GM12878 (cell line): ENCODE measurements at regions not wholly inside any gene's neighbourhood (a gene's known extent, or its start where the extent isn't known, plus 50 kb on each side); places are given as distances from the start of the nearest gene placed in this dataset.

ENCODE experiments used
- ATAC-seq: fragments of 200-7000 bp; cut with Tn5 transposase; 3 replicates; pipeline ENCODE4 v1.9.1; 2020; ENCODE audit warnings: mild to moderate bottlenecking, moderate library complexity
- BruUV-seq: library from RNA; stranded (reverse); fragments of 400-500 nt; replicated peaks from 2 replicates; lab custom pipeline; 2021; lab: Mats Ljungman, UMichigan
- CTCF ChIA-PET: fragments of 300-600 bp; sonication (Branson Sonifier 250); formaldehyde crosslinking; extraction: SDS; loops from one replicate; lab custom pipeline; 2021; ENCODE audit warnings: inconsistent platforms; lab: Yijun Ruan, JAX
- POLR2A ChIA-PET: fragments of 350-600 bp; formaldehyde crosslinking; extraction: SDS; loops from one replicate; lab custom pipeline; 2021; ENCODE audit warnings: inconsistent platforms; lab: Charles Lee
- RAD21 ChIA-PET: fragments of 300-600 bp; sonication (Branson Sonifier 250); formaldehyde crosslinking; loops from one replicate; lab custom pipeline; 2023; ENCODE audit warnings: antibody characterized with exemption; ENCODE audit not compliant: unreplicated experiment; lab: Charles Lee
- SMC1A ChIA-PET: fragments of 300-600 bp; sonication (Branson Sonifier 250); formaldehyde crosslinking; loops from one replicate; lab custom pipeline; 2023; ENCODE audit not compliant: unreplicated experiment, uncharacterized antibody; lab: Charles Lee
- DNase-seq: peaks from one replicate; pipeline ENCODE4 v3.0.0-alpha.2; 2011; ENCODE audit warnings: low read depth, low spot score
- FAIRE-seq: peaks from 3 replicates; lab custom pipeline; 2011; peaks lifted over from hg19 to GRCh38; lab: Jason Lieb, UNC
- H2AFZ ChIP-seq: 2 replicates; pipeline ENCODE4 v1.6.0; 2011; ENCODE audit warnings: low read depth, low read length, control low read depth; ENCODE audit not compliant: control insufficient read depth
- H3K27ac ChIP-seq: 2 replicates; pipeline ENCODE4 v1.5.1; 2011; ENCODE audit warnings: control low read depth; ENCODE audit not compliant: control insufficient read depth, insufficient read depth
- H3K27me3 ChIP-seq, 2 experiments: replicated peaks in 1 of 2; 2 replicates each; pipeline versions ENCODE4 v1.6.0 to v1.6.1; 2011; ENCODE audit warnings: low read length in 1 of 2; ENCODE audit not compliant: control insufficient read depth in 2 of 2, insufficient read depth in 2 of 2
- H3K36me3 ChIP-seq, 2 experiments: 2 replicates each; pipeline ENCODE4 v1.5.1; 2011; ENCODE audit warnings: low read length in 1 of 2; ENCODE audit not compliant: control insufficient read depth in 2 of 2, insufficient read depth in 2 of 2
- H3K4me1 ChIP-seq: 2 replicates; pipeline ENCODE4 v1.6.1; 2011; ENCODE audit warnings: mild to moderate bottlenecking, low read length, moderate library complexity, mixed read lengths; ENCODE audit not compliant: control insufficient read depth, insufficient read depth
- H3K4me2 ChIP-seq: 2 replicates; pipeline ENCODE4 v1.6.0; 2011; ENCODE audit warnings: control low read depth; ENCODE audit not compliant: control insufficient read depth, insufficient read depth
- H3K4me3 ChIP-seq: fragments of 200-600 bp; sonication (generic); 2 replicates; pipeline ENCODE4 v1.5.1; 2016
- H3K79me2 ChIP-seq: 2 replicates; pipeline ENCODE4 v1.6.0; 2011; ENCODE audit warnings: low read length; ENCODE audit not compliant: control insufficient read depth, insufficient read depth
- H3K9ac ChIP-seq: 2 replicates; pipeline ENCODE4 v1.8.0; 2011; ENCODE audit warnings: low read length, control low read depth, mixed read lengths; ENCODE audit not compliant: control insufficient read depth, insufficient read depth
- H3K9me3 ChIP-seq: replicated peaks from 3 replicates; pipeline ENCODE4 v1.5.1; 2011; ENCODE audit warnings: mild to moderate bottlenecking, low read length; ENCODE audit not compliant: control insufficient read depth, insufficient read depth
- H4K20me1 ChIP-seq: 2 replicates; pipeline ENCODE4 v1.6.0; 2011; ENCODE audit not compliant: control insufficient read depth, insufficient read depth
- BHLHE40 ChIP-seq, 2 experiments: fragments of 450-650 bp in 1 of 2; IDR thresholded peaks; 2 replicates each; pipeline ENCODE4 v1.6.1; 2011 to 2017; ENCODE audit warnings: low read depth in 2 of 2, borderline replicate concordance in 1 of 2, improper control_type of control experiment in 1 of 2, low read length in 1 of 2, mild to moderate bottlenecking in 1 of 2
- BRCA1 ChIP-seq: IDR thresholded peaks from 2 replicates; pipeline ENCODE4 v1.6.1; 2011; ENCODE audit warnings: low read depth, low read length, improper control_type of control experiment
- CBX5 ChIP-seq: sonication (generic); IDR thresholded peaks from 2 replicates; pipeline ENCODE4 v1.6.1; 2016; ENCODE audit warnings: low read depth, moderate library complexity, mild to moderate bottlenecking, inconsistent platforms
- FOXM1 ChIP-seq: IDR thresholded peaks from 2 replicates; pipeline ENCODE4 v1.6.1; 2012; ENCODE audit warnings: low read depth, mild to moderate bottlenecking, inconsistent platforms, low read length, moderate library complexity
- HCFC1 ChIP-seq: fragments of 150-350 bp; IDR thresholded peaks from 2 replicates; pipeline ENCODE4 v1.6.1; 2014; ENCODE audit warnings: low read length
- HDGF ChIP-seq: fragments of 450-650 bp; IDR thresholded peaks from 2 replicates; pipeline ENCODE4 v1.6.1; 2016; ENCODE audit warnings: antibody characterized with exemption
- KAT2A ChIP-seq: conservative IDR thresholded peaks from 2 replicates; pipeline ENCODE4 v1.6.1; 2011; ENCODE audit warnings: low read depth, low read length; ENCODE audit not compliant: control insufficient read depth
- KLF5 ChIP-seq: fragments of 450-650 bp; IDR thresholded peaks from 2 replicates; pipeline ENCODE4 v1.6.1; 2014; ENCODE audit warnings: mild to moderate bottlenecking; ENCODE audit not compliant: partially characterized antibody
- NFIC ChIP-seq: IDR thresholded peaks from 2 replicates; pipeline ENCODE4 v1.6.1; 2012; ENCODE audit warnings: low read depth, mild to moderate bottlenecking, inconsistent platforms, low read length, moderate library complexity
- SIN3A ChIP-seq: IDR thresholded peaks from 2 replicates; pipeline ENCODE4 v1.6.1; 2012; ENCODE audit warnings: low read depth, low read length, improper control_type of control experiment
- SP1 ChIP-seq: IDR thresholded peaks from one replicate; pipeline ENCODE4 v1.6.1; 2011; ENCODE audit warnings: low read depth, low read length
- SUPT20H ChIP-seq: IDR thresholded peaks from 2 replicates; pipeline ENCODE4 v1.6.1; 2011; ENCODE audit warnings: low read depth, mild to moderate bottlenecking, low read length, moderate library complexity, borderline replicate concordance; ENCODE audit not compliant: control insufficient read depth
- TCF12 ChIP-seq: IDR thresholded peaks from 2 replicates; pipeline ENCODE4 v1.6.1; 2011; ENCODE audit warnings: low read depth, mild to moderate bottlenecking, low read length
- TCF7 ChIP-seq: IDR thresholded peaks from 2 replicates; pipeline ENCODE4 v1.6.1; 2014; ENCODE audit warnings: antibody characterized with exemption, borderline replicate concordance
- WRNIP1 ChIP-seq: IDR thresholded peaks from 2 replicates; pipeline ENCODE4 v1.6.1; 2011; ENCODE audit warnings: low read depth, low read length, improper control_type of control experiment, borderline replicate concordance
- YY1 ChIP-seq: IDR thresholded peaks from 2 replicates; pipeline ENCODE4 v1.6.1; 2011; ENCODE audit warnings: low read depth, mild to moderate bottlenecking, low read length
- ZBTB11 ChIP-seq: fragments of 450-650 bp; formaldehyde crosslinking; IDR thresholded peaks from 2 replicates; pipeline ENCODE4 v1.5.0; 2022; ENCODE audit warnings: mild to moderate bottlenecking, missing genetic modification characterization
- WGBS: methylation state at CpG from one replicate; pipeline ENCODE4 v1.1.6; 2016; ENCODE audit warnings: low lambda C conversion rate; ENCODE audit not compliant: insufficient replicate concordance, insufficient coverage; ENCODE audit errors: missing lambda C conversion rate; 5-methylcytosine and 5-hydroxymethylcytosine counted together
- in situ Hi-C: fragments of 300-500 bp; cut with MboI; formaldehyde crosslinking; loops from 9 replicates; pipeline ENCODE4 v1.14.3; 2018; ENCODE audit warnings: mixed read lengths
- intact Hi-C: fragments of 100-400 bp; cut with micrococcal nuclease; formaldehyde crosslinking; loops from one replicate; pipeline ENCODE4 v1.14.2; 2022; ENCODE audit not compliant: unreplicated experiment
- TF ChIP-seq, protein P1 (sequence below): fragments of 450-650 bp; IDR thresholded peaks from 2 replicates; pipeline ENCODE4 v1.6.1; 2017; ENCODE audit warnings: mild to moderate bottlenecking, moderate library complexity

GRCh38 chr1:2967329-2967725 is 53.9 kb upstream of the ACTRT2 start:
- H3K36me3 ChIP-seq: no peaks in the 10 kb centered on the region
- H3K79me2 ChIP-seq: no peaks in the 10 kb centered on the region
- H2AFZ ChIP-seq: no peak overlapping the region
- H4K20me1 ChIP-seq: no peaks in the 10 kb centered on the region
- no peak overlapping the region for H3K4me2 ChIP-seq
- H3K9ac ChIP-seq: no peak overlapping the region
- ChIA-PET SMC1A (no interaction called here), POLR2A (no interaction called here), RAD21 (no interaction called here)
- 59% methylated on average over 8 of the region's 15 CpGs for WGBS
- intact Hi-C loops: no loop called here
- no peaks in the 10 kb centered on the region; the same call in 2 of the 3 replicates for H3K9me3 ChIP-seq
- no peak overlapping the region for H3K27ac ChIP-seq
- H3K4me3 ChIP-seq: no peak overlapping the region
- no peaks in the 10 kb centered on the region for H3K4me1 ChIP-seq
- in situ Hi-C loops: no loop called here
- TF ChIP-seq BRCA1 (no peak), TCF12 (no peak), NFIC (no peak), ZBTB11 (CRISPR knock-in tag) (no peak), SUPT20H (no peak), SP1 (no peak), BHLHE40 (IDR thresholded peaks at IDR 0.05; ENCODE audit: borderline replicate concordance in 1 of 2, low read depth in 2 of 2, low read length in 1 of 2) (no peak), FOXM1 (no peak), WRNIP1 (no peak), TCF7 (no peak), CBX5 (no peak), KLF5 (no peak), KAT2A (no peak), YY1 (no peak), HCFC1 (no peak), HDGF (no peak), SIN3A (no peak)
- TF ChIP-seq, protein P1, sequence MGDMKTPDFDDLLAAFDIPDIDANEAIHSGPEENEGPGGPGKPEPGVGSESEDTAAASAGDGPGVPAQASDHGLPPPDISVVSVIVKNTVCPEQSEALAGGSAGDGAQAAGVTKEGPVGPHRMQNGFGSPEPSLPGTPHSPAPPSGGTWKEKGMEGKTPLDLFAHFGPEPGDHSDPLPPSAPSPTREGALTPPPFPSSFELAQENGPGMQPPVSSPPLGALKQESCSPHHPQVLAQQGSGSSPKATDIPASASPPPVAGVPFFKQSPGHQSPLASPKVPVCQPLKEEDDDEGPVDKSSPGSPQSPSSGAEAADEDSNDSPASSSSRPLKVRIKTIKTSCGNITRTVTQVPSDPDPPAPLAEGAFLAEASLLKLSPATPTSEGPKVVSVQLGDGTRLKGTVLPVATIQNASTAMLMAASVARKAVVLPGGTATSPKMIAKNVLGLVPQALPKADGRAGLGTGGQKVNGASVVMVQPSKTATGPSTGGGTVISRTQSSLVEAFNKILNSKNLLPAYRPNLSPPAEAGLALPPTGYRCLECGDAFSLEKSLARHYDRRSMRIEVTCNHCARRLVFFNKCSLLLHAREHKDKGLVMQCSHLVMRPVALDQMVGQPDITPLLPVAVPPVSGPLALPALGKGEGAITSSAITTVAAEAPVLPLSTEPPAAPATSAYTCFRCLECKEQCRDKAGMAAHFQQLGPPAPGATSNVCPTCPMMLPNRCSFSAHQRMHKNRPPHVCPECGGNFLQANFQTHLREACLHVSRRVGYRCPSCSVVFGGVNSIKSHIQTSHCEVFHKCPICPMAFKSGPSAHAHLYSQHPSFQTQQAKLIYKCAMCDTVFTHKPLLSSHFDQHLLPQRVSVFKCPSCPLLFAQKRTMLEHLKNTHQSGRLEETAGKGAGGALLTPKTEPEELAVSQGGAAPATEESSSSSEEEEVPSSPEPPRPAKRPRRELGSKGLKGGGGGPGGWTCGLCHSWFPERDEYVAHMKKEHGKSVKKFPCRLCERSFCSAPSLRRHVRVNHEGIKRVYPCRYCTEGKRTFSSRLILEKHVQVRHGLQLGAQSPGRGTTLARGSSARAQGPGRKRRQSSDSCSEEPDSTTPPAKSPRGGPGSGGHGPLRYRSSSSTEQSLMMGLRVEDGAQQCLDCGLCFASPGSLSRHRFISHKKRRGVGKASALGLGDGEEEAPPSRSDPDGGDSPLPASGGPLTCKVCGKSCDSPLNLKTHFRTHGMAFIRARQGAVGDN: no peak
- TF ChIP-seq, all 136 proteins: peak for 0
- no peak for DNase-seq
- BruUV-seq: no TSS peak
- H3K27me3 ChIP-seq: no peaks in the 10 kb centered on the region
- CTCF ChIA-PET: no interaction called here
- no peak for FAIRE-seq
- ATAC-seq: no peak
